ENCODE measurements at regions not wholly inside any gene's neighbourhood (a gene's known extent, or its start where the extent isn't known, plus 50 kb on each side); places are given as distances from the start of the nearest gene placed in this dataset.

GRCh38 chr19:31681121-31681520 is 331.9 kb upstream of the TSHZ3 start:
- CTCF ChIA-PET (ENCODE audit: low intra/inter-chr PET ratio, low total read pairs), result no interaction called here
- Histone ChIP-seq H3K79me2 (ENCODE audit: insufficient read depth, low read length) (no peaks in the 10 kb centered on the region), H3K36me3 (replicated peaks in 1 of 2; ENCODE audit: control insufficient read depth in 1 of 2, insufficient read depth in 2 of 2, low read length in 2 of 2) (no peaks in the 10 kb centered on the region), H3K27ac (ENCODE audit: extremely low read length, insufficient read depth, low read length) (no peak overlapping the region), H3K4me3 (replicated peaks in 1 of 3; ENCODE audit: insufficient read depth in 1 of 3, low read depth in 2 of 3, low read length in 3 of 3) (no peak overlapping the region), H3K4me1 (ENCODE audit: insufficient read depth, low read length) (no peaks in the 10 kb centered on the region), H2AFZ (ENCODE audit: low read length) (no peak overlapping the region), H4K20me1 (ENCODE audit: insufficient read depth, low read length) (no peaks in the 10 kb centered on the region), H3K4me2 (ENCODE audit: low read depth, low read length) (no peak overlapping the region), H3K9me3 (ENCODE audit: low read length) (peaks cover 68% of the 10 kb centered on the region), H3K27me3 (ENCODE audit: control insufficient read depth in 1 of 2, insufficient read depth in 2 of 2, low read length in 2 of 2) (no peaks in the 10 kb centered on the region), H3K9ac (ENCODE audit: insufficient read depth, low read depth, low read length) (no peak overlapping the region)
- TF ChIP-seq ZNF280D (CRISPR knock-in tag; IDR thresholded peaks at IDR 0.05), result no peak
- no peak for TF ChIP-seq KDM1A (CRISPR knock-in tag; IDR thresholded peaks at IDR 0.05)
- no peak for TF ChIP-seq SRF (IDR thresholded peaks at IDR 0.05; ENCODE audit: low read depth, low read length)
- TF ChIP-seq EEA1 (CRISPR knock-in tag; IDR thresholded peaks at IDR 0.05; ENCODE audit: borderline replicate concordance), result no peak
- no peak for TF ChIP-seq HIC2 (CRISPR knock-in tag; IDR thresholded peaks at IDR 0.05; ENCODE audit: low read depth)
- no peak for TF ChIP-seq PRDM4 (CRISPR knock-in tag; IDR thresholded peaks at IDR 0.05; ENCODE audit: borderline replicate concordance)
- TF ChIP-seq HNF4G (IDR thresholded peaks at IDR 0.05; ENCODE audit: borderline replicate concordance, low read depth, low read length), result no peak
- TF ChIP-seq HNF4G (CRISPR knock-in tag; IDR thresholded peaks at IDR 0.05; ENCODE audit: borderline replicate concordance, low read depth), result no peak
- TF ChIP-seq CC2D1A (CRISPR knock-in tag; IDR thresholded peaks at IDR 0.05), result no peak
- no peak for TF ChIP-seq ZIK1 (CRISPR knock-in tag; IDR thresholded peaks at IDR 0.05; ENCODE audit: borderline replicate concordance, low read depth)
- no peak for TF ChIP-seq BORCS8-MEF2B (CRISPR knock-in tag; IDR thresholded peaks at IDR 0.05)
- TF ChIP-seq ZNF776 (CRISPR knock-in tag; IDR thresholded peaks at IDR 0.05), result no peak
- no peak for TF ChIP-seq ARID4A (CRISPR knock-in tag; IDR thresholded peaks at IDR 0.05; ENCODE audit: borderline replicate concordance)
- intact Hi-C loops (cut with micrococcal nuclease; ENCODE audit: unreplicated experiment) (no loop called here), in situ Hi-C loops (cut with HindIII; ENCODE audit: extremely low pct_ligation_motif_present, low pct_unique_long_range_greater_than_20kb) (no loop called here)
- no TSS peak for BruUV-seq (replicated peaks)
- no peak for DNase-seq (ENCODE audit: low spot score)
- ATAC-seq, result no peak
- POLR2A ChIA-PET, result no interaction called here
- WGBS (ENCODE audit: low lambda C conversion rate), result 14% methylated on average over 4 of the region's 4 CpGs
- FAIRE-seq, result no peak

Data from HepG2 (cell line).